DND-41 (cell line): ENCODE measurements at regions not wholly inside any gene's neighbourhood (a gene's known extent, or its start where the extent isn't known, plus 50 kb on each side); places are given as distances from the start of the nearest gene placed in this dataset.

ENCODE experiments used
- ATAC-seq: fragments of 200-7000 bp; cut with Tn5 transposase; 3 replicates; pipeline ENCODE4 v1.9.1; 2021; ENCODE audit warnings: low read depth; ENCODE audit not compliant: insufficient read depth
- DNase-seq: peaks from one replicate; pipeline ENCODE4 v3.0.0-alpha.2; 2020
- H2AFZ ChIP-seq: 2 replicates; pipeline ENCODE4 v1.6.0; 2012; ENCODE audit warnings: low read depth, low read length
- H3K27ac ChIP-seq: 2 replicates; pipeline ENCODE4 v1.5.1; 2012; ENCODE audit warnings: low read length, inconsistent platforms
- H3K27me3 ChIP-seq: fragments of 200-600 bp; sonication (generic); 2 replicates; pipeline ENCODE4 v1.6.0; 2012; ENCODE audit warnings: low read length, mild to moderate bottlenecking, inconsistent platforms; ENCODE audit not compliant: insufficient read depth, poor library complexity
- H3K36me3 ChIP-seq: 2 replicates; pipeline ENCODE4 v1.5.1; 2012; ENCODE audit warnings: low read length, inconsistent platforms; ENCODE audit not compliant: insufficient read depth
- H3K4me1 ChIP-seq: 2 replicates; pipeline ENCODE4 v1.5.1; 2012; ENCODE audit warnings: mild to moderate bottlenecking, low read length; ENCODE audit not compliant: insufficient read depth
- H3K4me2 ChIP-seq: 2 replicates; pipeline ENCODE4 v1.6.0; 2012; ENCODE audit warnings: mild to moderate bottlenecking, moderate library complexity, low read length, inconsistent platforms; ENCODE audit not compliant: insufficient read depth
- H3K4me3 ChIP-seq, 2 experiments: fragments of 200-600 bp in 1 of 2; shearing (Covaris generic) in 1 of 2; 2 replicates each; pipeline ENCODE4 v1.5.1; 2012 to 2016; ENCODE audit warnings: inconsistent platforms in 2 of 2, low read length in 2 of 2, mild to moderate bottlenecking in 2 of 2, low read depth in 1 of 2, moderate library complexity in 1 of 2
- H3K79me2 ChIP-seq: 2 replicates; pipeline ENCODE4 v1.6.0; 2012; ENCODE audit warnings: low read length, inconsistent platforms; ENCODE audit not compliant: insufficient read depth
- H3K9ac ChIP-seq: 2 replicates; pipeline ENCODE4 v1.6.0; 2012; ENCODE audit warnings: low read depth, mild to moderate bottlenecking, inconsistent platforms, low read length, moderate library complexity
- H3K9me3 ChIP-seq: 2 replicates; pipeline ENCODE4 v1.5.1; 2012; ENCODE audit warnings: low read length, moderate library complexity, mild to moderate bottlenecking, inconsistent platforms; ENCODE audit not compliant: insufficient read depth, severe bottlenecking
- H4K20me1 ChIP-seq: 2 replicates; pipeline ENCODE4 v1.6.0; 2012; ENCODE audit warnings: low read length; ENCODE audit not compliant: insufficient read depth
- CTCF ChIP-seq: IDR thresholded peaks from 2 replicates; pipeline ENCODE4 v1.5.1; 2012; ENCODE audit warnings: borderline replicate concordance, low read length, moderate library complexity, mild to moderate bottlenecking; ENCODE audit not compliant: poor library complexity, severe bottlenecking; ENCODE audit errors: extremely low read depth
- EZH2 ChIP-seq: IDR thresholded peaks from 3 replicates; pipeline ENCODE4 v1.6.1; 2012; ENCODE audit warnings: borderline replicate concordance, low read depth, mild to moderate bottlenecking, moderate library complexity, low read length, inconsistent platforms; ENCODE audit not compliant: severe bottlenecking

GRCh38 chr5:165260426-165260825 lies 1755.0 kb downstream of the MAT2B start:
- no peaks in the 10 kb centered on the region for H3K79me2 ChIP-seq
- ATAC-seq (no peak), DNase-seq (no peak)
- H3K27ac ChIP-seq: no peak overlapping the region
- H3K4me2 ChIP-seq: no peak overlapping the region
- H2AFZ ChIP-seq: no peak overlapping the region
- no peak for TF ChIP-seq CTCF
- no peak for TF ChIP-seq EZH2
- H4K20me1 ChIP-seq: no peaks in the 10 kb centered on the region
- H3K9ac ChIP-seq: no peak overlapping the region
- H3K36me3 ChIP-seq: no peaks in the 10 kb centered on the region
- no peaks in the 10 kb centered on the region for H3K4me1 ChIP-seq
- H3K9me3 ChIP-seq: no peaks in the 10 kb centered on the region
- no peaks in the 10 kb centered on the region for H3K27me3 ChIP-seq
- no peak overlapping the region for H3K4me3 ChIP-seq

- no peaks in the 10 kb centered on the region for H3K36me3 ChIP-seq
- H3K79me2 ChIP-seq: no peaks in the 10 kb centered on the region
- no peaks in the 10 kb centered on the region for H4K20me1 ChIP-seq
- DNase-seq (no peak), ATAC-seq (no peak)
- no peak overlapping the region for H3K9ac ChIP-seq
- H3K4me3 ChIP-seq: no peak overlapping the region
- no peaks in the 10 kb centered on the region for H3K4me1 ChIP-seq
- H3K27me3 ChIP-seq: no peaks in the 10 kb centered on the region
- no peaks in the 10 kb centered on the region for H3K9me3 ChIP-seq
- TF ChIP-seq CTCF (no peak), EZH2 (no peak)
- no peak overlapping the region for H3K4me2 ChIP-seq
- no peak overlapping the region for H3K27ac ChIP-seq
- no peak overlapping the region for H2AFZ ChIP-seq
These were observed 1758.1 kb downstream of the MAT2B start for GRCh38 chr5:165263536-165263935.

GRCh38 chr5:165266939-165267338 lies 1761.5 kb downstream of the MAT2B start:
- Histone ChIP-seq H2AFZ (no peak overlapping the region), H3K27ac (no peak overlapping the region), H3K4me2 (no peak overlapping the region), H3K4me1 (no peaks in the 10 kb centered on the region), H3K9ac (no peak overlapping the region), H3K79me2 (no peaks in the 10 kb centered on the region), H3K9me3 (no peaks in the 10 kb centered on the region), H3K27me3 (no peaks in the 10 kb centered on the region), H3K4me3 (no peak overlapping the region), H3K36me3 (no peaks in the 10 kb centered on the region), H4K20me1 (no peaks in the 10 kb centered on the region)
- DNase-seq (no peak), ATAC-seq (no peak)
- TF ChIP-seq CTCF: no peak
- no peak for TF ChIP-seq EZH2

- H3K9ac ChIP-seq: no peak overlapping the region
- DNase-seq (no peak), ATAC-seq (no peak)
- no peaks in the 10 kb centered on the region for H3K79me2 ChIP-seq
- no peaks in the 10 kb centered on the region for H4K20me1 ChIP-seq
- no peaks in the 10 kb centered on the region for H3K4me1 ChIP-seq
- H3K27me3 ChIP-seq: no peaks in the 10 kb centered on the region
- no peak overlapping the region for H3K4me3 ChIP-seq
- no peak overlapping the region for H2AFZ ChIP-seq
- no peak overlapping the region for H3K27ac ChIP-seq
- no peaks in the 10 kb centered on the region for H3K36me3 ChIP-seq
- no peaks in the 10 kb centered on the region for H3K9me3 ChIP-seq
- H3K4me2 ChIP-seq: no peak overlapping the region
- TF ChIP-seq CTCF (no peak), EZH2 (no peak)
These were observed 1767.0 kb downstream of the MAT2B start for GRCh38 chr5:165272436-165272835.
